Thyroid gland (tissue), 4 donors: ENCODE measurements at regions not wholly inside any gene's neighbourhood (a gene's known extent, or its start where the extent isn't known, plus 50 kb on each side); places are given as distances from the start of the nearest gene placed in this dataset.

Experiments
- POLR2A ChIP-seq, 2 donors: fragments of 450-650 bp; IDR thresholded peaks; one replicate each; pipeline ENCODE4 v1.6.1; 2017; ENCODE audit warnings: antibody characterized with exemption in 2 of 2, mild to moderate bottlenecking in 2 of 2, moderate library complexity in 1 of 2
- TF ChIP-seq, protein P1 (sequence below), 6 experiments: fragments of 200-600 bp in 3 of 6; fragments of 450-650 bp in 3 of 6; sonication (generic) in 3 of 6; IDR thresholded peaks; one replicate each; pipeline ENCODE4 v1.5.1; 2016 to 2019; ENCODE audit warnings: antibody characterized with exemption in 6 of 6, mild to moderate bottlenecking in 2 of 6, inconsistent platforms in 1 of 6, moderate library complexity in 1 of 6

DNA sequence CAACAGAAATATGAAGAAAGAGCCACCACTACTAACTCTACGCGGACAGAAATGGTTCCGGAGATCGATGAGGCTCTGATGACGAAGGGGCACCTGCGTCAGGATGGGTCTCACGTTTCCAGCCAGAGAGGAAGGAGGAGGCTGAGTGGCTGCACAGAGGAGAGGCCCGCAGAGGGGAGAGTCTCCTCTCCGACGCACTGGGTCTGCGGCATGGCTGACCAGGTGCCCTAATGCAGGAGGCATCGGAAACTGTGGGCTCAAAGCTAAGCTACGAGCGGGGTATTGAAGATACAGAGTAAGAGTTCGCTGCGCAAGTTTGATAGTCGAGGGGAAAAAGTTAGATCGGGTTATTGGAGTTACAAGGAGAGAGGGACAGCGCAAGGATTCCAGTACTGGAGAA is 69.9 kb downstream of the TTLL2 start:
- TF ChIP-seq, protein P1, sequence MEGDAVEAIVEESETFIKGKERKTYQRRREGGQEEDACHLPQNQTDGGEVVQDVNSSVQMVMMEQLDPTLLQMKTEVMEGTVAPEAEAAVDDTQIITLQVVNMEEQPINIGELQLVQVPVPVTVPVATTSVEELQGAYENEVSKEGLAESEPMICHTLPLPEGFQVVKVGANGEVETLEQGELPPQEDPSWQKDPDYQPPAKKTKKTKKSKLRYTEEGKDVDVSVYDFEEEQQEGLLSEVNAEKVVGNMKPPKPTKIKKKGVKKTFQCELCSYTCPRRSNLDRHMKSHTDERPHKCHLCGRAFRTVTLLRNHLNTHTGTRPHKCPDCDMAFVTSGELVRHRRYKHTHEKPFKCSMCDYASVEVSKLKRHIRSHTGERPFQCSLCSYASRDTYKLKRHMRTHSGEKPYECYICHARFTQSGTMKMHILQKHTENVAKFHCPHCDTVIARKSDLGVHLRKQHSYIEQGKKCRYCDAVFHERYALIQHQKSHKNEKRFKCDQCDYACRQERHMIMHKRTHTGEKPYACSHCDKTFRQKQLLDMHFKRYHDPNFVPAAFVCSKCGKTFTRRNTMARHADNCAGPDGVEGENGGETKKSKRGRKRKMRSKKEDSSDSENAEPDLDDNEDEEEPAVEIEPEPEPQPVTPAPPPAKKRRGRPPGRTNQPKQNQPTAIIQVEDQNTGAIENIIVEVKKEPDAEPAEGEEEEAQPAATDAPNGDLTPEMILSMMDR (IDR thresholded peaks at IDR 0.05): no peak
- no peak for TF ChIP-seq POLR2A (IDR thresholded peaks at IDR 0.05)
